Activated CD4-positive, alpha-beta T cell treated with anti-CD3 and anti-CD28 coated beads, Interleukin-2, amount 50 U/mL, for 24 hours (primary cell): ENCODE measurements at regions not wholly inside any gene's neighbourhood (a gene's known extent, or its start where the extent isn't known, plus 50 kb on each side); places are given as distances from the start of the nearest gene placed in this dataset.
"Not testable (repeated sequence)": the region's sequence is repeated elsewhere in the genome, so short reads cannot be mapped to it uniquely, and the experiment has no call there.

Experiments
- DNase-seq, 2 donors: peaks; one replicate each; pipeline ENCODE4 v3.0.0-alpha.2; 2020; ENCODE audit warnings: low read depth in 1 of 2, low spot score in 1 of 2

DNA sequence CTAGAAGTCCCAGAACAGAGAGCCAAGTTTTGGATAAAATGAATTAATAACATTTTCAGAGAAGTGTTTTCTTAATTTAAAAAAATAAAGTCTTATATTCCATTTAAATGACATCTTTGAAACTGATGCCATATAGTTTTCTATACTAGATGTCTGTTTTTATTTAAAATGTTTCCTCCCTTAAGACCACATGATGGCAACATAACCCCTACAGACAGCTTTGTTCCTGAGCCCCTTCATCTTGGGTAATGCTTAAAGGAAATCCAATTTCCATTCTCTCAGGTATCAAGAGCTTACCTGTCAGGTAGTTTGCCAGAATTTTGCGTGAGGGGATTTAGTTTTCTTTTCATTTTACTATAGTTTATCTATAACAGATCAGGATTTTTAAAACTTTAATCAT is 181.4 kb upstream of the UGT8 start:
- no peak for DNase-seq

- DNase-seq = no peak
These were observed 178.5 kb upstream of the UGT8 start for GRCh38 chr4:114420069-114420468.

DNA sequence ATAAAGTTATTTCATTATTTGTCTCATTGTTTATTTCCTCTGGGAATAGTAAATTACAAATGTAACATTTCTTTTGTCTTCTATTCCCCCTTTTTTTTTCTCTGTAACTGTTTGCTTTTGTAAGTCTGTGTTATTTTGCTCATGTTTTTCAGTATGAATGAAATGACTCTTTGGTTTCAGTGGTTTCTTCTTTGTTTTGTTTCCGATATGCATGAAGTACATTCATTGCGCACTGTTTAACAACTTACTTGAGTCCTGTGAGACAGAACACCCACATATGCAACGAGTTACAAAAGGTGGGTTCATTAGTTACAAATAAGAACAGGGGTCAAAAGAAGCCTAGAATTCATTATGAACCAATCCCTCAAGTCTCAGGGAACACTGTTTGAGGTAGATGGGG is 175.0 kb upstream of the UGT8 start:
- DNase-seq = no peak

GRCh38 chr4:114435116-114435515 is 163.5 kb upstream of the UGT8 start:
- DNase-seq = no peak

DNA sequence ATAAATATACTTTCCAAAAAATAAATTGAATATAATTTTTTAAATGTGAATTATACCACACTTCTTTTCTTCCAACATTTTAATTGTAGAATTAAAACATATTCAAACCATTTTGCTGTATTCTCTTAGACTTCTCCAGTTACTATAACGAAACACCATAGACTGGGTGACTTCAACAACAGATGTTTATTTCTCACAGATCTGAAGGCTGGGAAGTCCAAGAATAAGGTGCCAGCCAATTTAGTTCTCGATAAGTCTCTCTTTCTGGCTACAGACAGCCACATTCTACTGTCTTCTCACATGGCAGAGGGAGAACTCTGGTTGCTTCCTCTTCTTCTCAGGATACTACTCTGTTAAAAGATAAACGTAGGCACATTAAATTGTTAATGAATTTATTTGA is 155.8 kb upstream of the UGT8 start:
- DNase-seq = no peak

DNA sequence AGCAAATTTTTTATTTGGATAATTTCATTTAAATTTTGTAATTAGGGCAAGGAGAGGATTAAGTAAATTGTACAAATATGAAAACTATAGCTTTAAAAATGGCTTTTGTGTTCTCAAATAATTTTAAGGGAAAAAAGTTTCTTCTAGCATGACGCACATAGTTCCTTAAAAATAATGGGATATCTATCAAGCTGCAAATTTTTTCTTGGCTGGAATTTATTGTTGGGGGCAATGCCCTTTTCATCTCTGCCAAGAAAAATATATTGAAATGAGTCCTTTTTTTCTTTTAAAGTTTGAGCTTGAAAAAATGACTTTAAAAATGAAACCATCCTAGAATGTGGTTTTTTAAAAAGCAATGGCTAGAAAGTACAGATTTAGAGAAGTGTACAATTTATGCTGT is 154.4 kb upstream of the UGT8 start:
- no peak for DNase-seq

- DNase-seq = not testable (repeated sequence)
These were observed 150.6 kb upstream of the UGT8 start for GRCh38 chr4:114447963-114448516.

GRCh38 chr4:114458728-114459127 is 139.9 kb upstream of the UGT8 start:
- DNase-seq = no peak

DNA sequence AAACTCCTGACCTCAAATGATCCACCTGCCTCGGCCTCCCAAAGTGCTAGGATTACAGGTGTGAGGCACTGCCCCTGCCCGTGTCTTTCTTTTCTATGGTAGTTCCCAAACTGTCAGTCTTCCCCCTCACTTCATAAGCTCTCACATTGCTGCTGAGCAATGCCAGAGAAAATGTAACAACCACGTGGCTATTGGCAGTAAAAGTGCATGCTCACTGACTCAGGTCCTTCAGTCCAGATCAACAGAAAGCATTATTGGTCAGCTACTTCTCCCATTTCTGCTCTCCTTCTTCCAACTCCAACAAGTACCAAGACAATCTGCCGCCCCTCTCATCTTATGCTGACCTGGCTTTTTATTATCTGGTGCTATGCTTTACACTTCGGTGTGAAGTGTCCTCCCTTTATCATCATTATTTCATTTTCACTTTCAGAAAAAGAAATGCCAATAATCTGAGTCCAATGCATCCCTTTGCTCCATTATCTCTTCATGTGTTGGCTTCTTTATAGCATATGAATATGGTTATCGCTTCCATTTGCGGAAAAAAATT is 133.8 kb upstream of the UGT8 start:
- DNase-seq = no peak

- no peak for DNase-seq
These were observed 132.8 kb upstream of the UGT8 start for GRCh38 chr4:114465766-114466165.

GRCh38 chr4:114466299-114466698 is 132.3 kb upstream of the UGT8 start:
- DNase-seq = no peak

DNA sequence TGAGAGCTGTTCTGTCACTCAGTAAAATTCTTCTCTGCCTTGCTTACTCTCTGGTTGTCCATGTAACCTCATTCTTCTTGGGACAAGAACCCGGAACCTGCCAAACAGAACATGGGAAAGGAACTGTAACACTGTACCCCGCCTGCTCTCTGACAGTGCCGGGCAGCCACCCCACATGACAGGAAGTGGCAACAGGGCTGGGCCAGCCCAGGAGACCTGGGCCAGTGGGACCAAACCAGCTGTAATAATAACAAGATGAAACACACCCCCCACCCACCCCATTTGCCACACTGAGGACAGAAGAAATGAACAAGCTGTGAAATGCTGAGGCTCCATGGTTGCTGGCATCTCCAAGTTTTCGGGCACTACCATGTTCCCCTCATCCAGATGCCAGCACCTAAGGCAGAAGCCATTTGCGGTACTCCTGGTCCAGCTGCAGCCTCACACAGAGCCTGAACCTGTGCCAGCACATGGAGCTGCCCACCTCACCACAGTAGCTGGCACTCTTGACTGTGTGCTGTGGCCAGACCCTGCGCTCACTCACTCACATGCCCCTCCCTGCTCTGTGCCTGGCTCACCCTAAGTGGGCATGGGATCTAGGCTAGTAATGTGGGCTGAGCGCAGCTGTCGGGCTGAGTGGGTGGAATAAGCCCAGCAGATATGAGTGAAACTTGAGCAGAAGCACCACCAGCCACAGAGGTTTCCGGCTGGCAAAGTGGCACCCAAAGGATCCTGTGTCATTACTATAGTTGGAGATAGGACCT is 126.2 kb upstream of the UGT8 start:
- no peak for DNase-seq

GRCh38 chr4:114474188-114474800 is 124.3 kb upstream of the UGT8 start:
- no peak for DNase-seq

DNA sequence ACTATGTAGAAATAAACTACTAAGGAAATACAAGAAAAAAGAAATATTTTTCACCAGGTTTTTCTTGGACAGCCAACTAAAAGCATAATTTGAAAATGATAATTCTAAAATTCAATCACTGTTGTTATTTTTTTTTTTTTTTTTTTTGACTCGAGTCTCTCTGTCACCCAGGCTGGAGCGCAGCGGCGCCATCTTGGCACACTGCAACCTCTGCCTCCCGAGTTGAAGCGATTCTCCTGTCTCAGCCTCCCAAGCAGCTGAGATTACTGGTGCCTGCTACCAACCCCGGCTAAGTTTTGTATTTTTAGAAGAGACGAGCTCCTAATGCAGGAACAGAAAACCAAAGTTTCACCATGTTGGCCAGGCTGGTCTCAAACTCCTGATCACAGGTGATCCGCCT is 122.3 kb upstream of the UGT8 start:
- no peak for DNase-seq

DNA sequence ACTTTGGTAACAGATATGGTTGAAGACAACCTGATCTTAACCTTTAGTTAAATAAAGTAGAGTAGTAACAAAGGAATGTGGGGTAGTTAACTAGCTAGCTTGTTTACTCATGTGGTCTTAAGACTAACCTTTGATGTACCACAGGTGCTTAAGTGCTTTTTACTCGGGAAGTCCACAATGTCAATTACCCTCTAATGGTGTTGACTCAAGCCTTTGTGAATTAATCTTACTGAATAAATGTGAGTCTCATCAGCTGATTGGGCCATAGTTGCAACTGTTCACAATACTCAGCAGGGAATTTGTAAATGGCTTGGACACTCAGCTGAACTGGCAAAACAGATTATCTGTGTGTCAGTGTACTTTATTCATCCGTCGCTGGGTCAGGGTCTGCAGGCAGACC is 119.0 kb upstream of the UGT8 start:
- DNase-seq = no peak

GRCh38 chr4:114481856-114482255 is 116.8 kb upstream of the UGT8 start:
- no peak for DNase-seq

DNA sequence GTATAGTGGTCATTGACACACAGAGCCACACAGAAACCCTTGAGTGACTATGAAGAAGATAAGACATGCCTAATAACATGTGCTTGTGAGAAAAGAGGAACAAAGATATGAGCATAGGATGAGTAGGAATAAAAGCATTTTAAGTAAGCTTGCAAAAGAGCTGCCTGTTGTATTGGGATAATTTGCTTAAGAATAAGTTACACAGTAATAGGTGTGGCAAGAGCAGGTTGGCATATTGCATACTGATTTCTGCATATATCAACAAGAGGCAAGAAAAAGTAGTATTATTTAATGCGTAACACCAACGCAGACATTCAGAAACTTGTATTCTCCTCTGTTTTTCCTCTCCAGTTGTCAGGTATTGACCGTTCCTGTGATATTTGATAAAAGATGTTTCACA is 111.5 kb upstream of the UGT8 start:
- no peak for DNase-seq

- DNase-seq = no peak
These were observed 110.2 kb upstream of the UGT8 start for GRCh38 chr4:114488301-114488982.

DNA sequence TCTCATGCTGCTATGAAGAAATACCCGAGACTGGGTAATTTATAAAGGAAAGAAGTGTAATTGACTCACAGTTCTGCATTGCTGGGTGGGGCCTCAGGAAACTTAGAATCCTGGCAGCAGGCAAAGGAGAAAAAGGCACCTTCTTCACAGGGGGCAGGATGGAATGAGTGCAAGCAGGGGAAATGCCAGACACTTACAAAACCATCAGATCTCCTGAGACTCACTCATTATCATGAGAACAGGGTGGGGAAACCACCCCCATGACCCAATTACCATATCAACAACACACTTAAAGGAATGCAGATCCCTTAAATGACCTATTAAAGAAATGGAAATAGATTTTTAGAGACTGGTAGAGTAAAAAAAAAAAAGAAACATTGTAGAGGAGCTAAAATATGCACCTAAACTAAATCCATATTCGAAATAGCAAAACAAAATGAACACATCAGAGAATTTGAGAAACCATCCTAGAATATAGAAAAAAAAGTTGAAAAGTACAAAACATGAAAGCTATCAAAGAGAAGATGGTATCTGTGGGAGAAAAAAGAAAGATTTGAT is 104.3 kb upstream of the UGT8 start:
- DNase-seq = no peak

DNA sequence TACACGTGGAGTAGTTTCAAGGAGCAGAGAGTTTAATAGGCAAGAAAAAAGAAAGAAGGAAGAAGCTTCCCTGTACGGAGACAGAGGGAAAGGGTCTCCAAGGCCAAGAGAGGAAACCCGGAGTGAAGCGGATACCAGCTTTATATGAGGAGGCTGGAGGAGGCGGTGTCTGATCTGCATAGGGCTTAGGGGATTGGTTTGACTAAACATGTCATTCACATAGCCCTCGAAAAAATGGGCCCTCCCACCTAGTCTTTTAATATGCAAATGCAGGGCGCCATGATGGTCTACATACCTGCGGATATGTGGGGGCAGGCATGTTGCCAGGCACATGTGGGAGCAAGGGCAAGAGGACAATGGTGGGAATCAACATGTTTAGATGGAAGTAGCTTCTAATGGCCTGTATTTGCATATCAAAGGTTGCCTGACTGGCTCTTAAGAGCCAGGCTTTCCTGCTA is 103.1 kb upstream of the UGT8 start:
- DNase-seq = no peak

GRCh38 chr4:114497116-114497515 is 101.5 kb upstream of the UGT8 start:
- no peak for DNase-seq
